GM23338 (cell line): ENCODE measurements at regions not wholly inside any gene's neighbourhood (a gene's known extent, or its start where the extent isn't known, plus 50 kb on each side); places are given as distances from the start of the nearest gene placed in this dataset.

Source experiments
- CTCF ChIP-seq, 2 experiments: fragments of 200-600 bp in 1 of 2; sonication (generic) in 1 of 2; conservative IDR thresholded peaks; 2 replicates each; pipeline versions ENCODE4 v1.5.1 to v1.6.1; 2016 to 2017; ENCODE audit warnings: antibody characterized with exemption in 2 of 2, low read depth in 2 of 2, mild to moderate bottlenecking in 2 of 2, moderate library complexity in 1 of 2
- EZH2phosphoT487 ChIP-seq: fragments of 200-600 bp; sonication (generic); IDR thresholded peaks from one replicate; pipeline ENCODE4 v1.8.1; 2018; ENCODE audit warnings: antibody characterized with exemption; ENCODE audit not compliant: unreplicated experiment
- POLR2AphosphoS5 ChIP-seq: IDR thresholded peaks from 2 replicates; pipeline ENCODE4 v1.6.1; 2016; ENCODE audit warnings: antibody characterized with exemption, low read depth

- TF ChIP-seq CTCF (conservative IDR thresholded peaks at IDR 0.05; ENCODE audit: low read depth in 2 of 2) (0 out of 4 replicates have a peak, but pooled peaks of 1 of the 2 experiments have one; percentile 8), POLR2AphosphoS5 (no peak), EZH2phosphoT487 (no peak)
These were observed 126.4 kb upstream of the ZNF746 start for GRCh38 chr7:149624006-149624405.
